Gastrocnemius medialis (tissue), 4 donors: ENCODE measurements at regions not wholly inside any gene's neighbourhood (a gene's known extent, or its start where the extent isn't known, plus 50 kb on each side); places are given as distances from the start of the nearest gene placed in this dataset.

ENCODE experiments used
- ATAC-seq, 2 donors: fragments of 150-250 bp; one replicate each; pipeline ENCODE4 v1.9.1; 2016
- DNase-seq, 2 donors: peaks; one replicate each; pipeline ENCODE4 v3.0.0-alpha.2; 2019
- H3K27ac ChIP-seq, 4 donors: fragments of 200-600 bp; sonication (generic); 1 replicate in 1 of 4; 2 replicates in 3 of 4; pipeline ENCODE4 v1.5.1; 2016 to 2018; ENCODE audit warnings: mild to moderate bottlenecking in 2 of 4, moderate library complexity in 1 of 4
- H3K27me3 ChIP-seq, 3 donors: fragments of 200-600 bp; sonication (generic) in 2 of 3; 1 replicate in 1 of 3; 2 replicates in 2 of 3; pipeline versions ENCODE4 v1.5.1 to v1.6.0; 2016 to 2019; ENCODE audit warnings: mild to moderate bottlenecking in 1 of 3, moderate library complexity in 1 of 3
- H3K36me3 ChIP-seq, 2 donors: fragments of 200-600 bp; sonication (generic) in 1 of 2; one replicate each; pipeline ENCODE4 v1.5.1; 2017 to 2018
- H3K4me1 ChIP-seq, 2 donors: fragments of 200-600 bp; sonication (generic) in 1 of 2; one replicate each; pipeline ENCODE4 v1.5.1; 2016 to 2017; ENCODE audit warnings: mild to moderate bottlenecking in 2 of 2
- H3K4me3 ChIP-seq, 4 donors: fragments of 200-600 bp; sonication (generic) in 3 of 4; 1 replicate in 1 of 4; 2 replicates in 3 of 4; pipeline ENCODE4 v1.5.1; 2016 to 2019; ENCODE audit warnings: mild to moderate bottlenecking in 2 of 4
- H3K9me3 ChIP-seq, 3 donors: fragments of 200-600 bp; sonication (generic) in 2 of 3; 1 replicate in 1 of 3; 2 replicates in 2 of 3; pipeline ENCODE4 v1.5.1; 2016 to 2019
- POLR2A ChIP-seq, 2 donors: fragments of 450-650 bp; IDR thresholded peaks; one replicate each; pipeline ENCODE4 v1.6.1; 2017; ENCODE audit warnings: antibody characterized with exemption in 2 of 2, mild to moderate bottlenecking in 2 of 2, moderate library complexity in 2 of 2
- in situ Hi-C, 4 donors: fragments of 200-750 bp; cut with MboI; loops; one replicate each; pipeline versions ENCODE4 v1.15.0 to v1.8.0; 2017; ENCODE audit warnings: low sequenced_read_pairs in 4 of 4
- intact Hi-C: fragments of 100-400 bp; cut with DNase I; formaldehyde crosslinking; loops from one replicate; pipeline ENCODE4 v1.15.1; 2023; ENCODE audit warnings: low total_unique reads
- TF ChIP-seq, protein P1 (sequence below), 5 experiments: fragments of 450-650 bp in 3 of 5; fragments of 200-600 bp in 2 of 5; sonication (generic) in 2 of 5; IDR thresholded peaks in 4 of 5; conservative IDR thresholded peaks in 1 of 5; 1 replicate in 4 of 5; 2 replicates in 1 of 5; pipeline ENCODE4 v1.5.1; 2016 to 2019; ENCODE audit warnings: antibody characterized with exemption in 5 of 5, mild to moderate bottlenecking in 3 of 5, moderate library complexity in 3 of 5

DNA sequence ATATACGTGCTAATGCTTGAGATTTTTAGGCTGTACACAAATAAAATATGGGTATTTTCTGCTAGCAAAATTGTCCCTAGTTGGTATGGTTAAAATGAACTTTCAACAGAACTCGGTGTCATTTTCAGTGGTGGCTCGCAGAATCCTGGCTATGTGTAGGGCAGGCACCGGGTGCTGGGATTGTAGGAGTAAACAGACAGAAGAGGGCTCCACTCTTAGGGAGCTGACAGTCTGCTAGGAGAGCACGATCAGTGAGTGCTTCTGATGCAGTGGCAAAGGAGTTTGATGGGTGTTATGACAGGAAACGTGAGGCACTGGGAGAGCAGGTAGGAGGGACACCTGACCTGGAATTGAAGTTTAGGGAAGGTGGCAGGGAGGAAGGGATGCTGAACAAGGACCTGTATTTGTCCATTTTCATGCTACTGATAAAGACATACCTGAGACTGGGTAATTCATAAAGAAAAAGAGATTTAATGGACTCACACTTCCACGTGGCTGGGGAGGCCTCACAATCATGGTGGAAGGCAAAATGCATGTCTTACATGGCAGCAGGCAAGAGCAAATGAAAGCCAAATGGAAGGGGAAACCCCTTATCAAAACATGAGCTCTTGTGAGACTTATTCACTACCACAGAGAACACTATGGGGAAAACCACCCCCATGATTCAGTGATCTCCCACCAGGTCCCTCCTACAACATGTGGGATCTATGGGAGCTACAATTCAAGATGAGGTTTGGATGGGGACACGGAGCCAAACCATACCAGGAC, 105.4 kb upstream of the LCLAT1 start:
- Histone ChIP-seq H3K9me3 (no peaks in the 10 kb centered on the region), H3K4me1 (no peaks in the 10 kb centered on the region), H3K4me3 (no peak overlapping the region), H3K36me3 (no peaks in the 10 kb centered on the region), H3K27ac (no peak overlapping the region), H3K27me3 (no peaks in the 10 kb centered on the region)
- intact Hi-C loops: no loop called here
- ATAC-seq (no peak), DNase-seq (no peak)
- TF ChIP-seq, protein P1, sequence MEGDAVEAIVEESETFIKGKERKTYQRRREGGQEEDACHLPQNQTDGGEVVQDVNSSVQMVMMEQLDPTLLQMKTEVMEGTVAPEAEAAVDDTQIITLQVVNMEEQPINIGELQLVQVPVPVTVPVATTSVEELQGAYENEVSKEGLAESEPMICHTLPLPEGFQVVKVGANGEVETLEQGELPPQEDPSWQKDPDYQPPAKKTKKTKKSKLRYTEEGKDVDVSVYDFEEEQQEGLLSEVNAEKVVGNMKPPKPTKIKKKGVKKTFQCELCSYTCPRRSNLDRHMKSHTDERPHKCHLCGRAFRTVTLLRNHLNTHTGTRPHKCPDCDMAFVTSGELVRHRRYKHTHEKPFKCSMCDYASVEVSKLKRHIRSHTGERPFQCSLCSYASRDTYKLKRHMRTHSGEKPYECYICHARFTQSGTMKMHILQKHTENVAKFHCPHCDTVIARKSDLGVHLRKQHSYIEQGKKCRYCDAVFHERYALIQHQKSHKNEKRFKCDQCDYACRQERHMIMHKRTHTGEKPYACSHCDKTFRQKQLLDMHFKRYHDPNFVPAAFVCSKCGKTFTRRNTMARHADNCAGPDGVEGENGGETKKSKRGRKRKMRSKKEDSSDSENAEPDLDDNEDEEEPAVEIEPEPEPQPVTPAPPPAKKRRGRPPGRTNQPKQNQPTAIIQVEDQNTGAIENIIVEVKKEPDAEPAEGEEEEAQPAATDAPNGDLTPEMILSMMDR (IDR thresholded peaks at IDR 0.05 in 4 of 5, conservative IDR thresholded peaks at IDR 0.05 in 1 of 5): no peak
- TF ChIP-seq POLR2A (IDR thresholded peaks at IDR 0.05): no peak
- in situ Hi-C loops: no loop called here

- Histone ChIP-seq H3K4me1 (peaks cover 0 to 4% of the 10 kb centered on the region in 2 donors), H3K27ac (peak overlapping the region; percentile 3 to 39 (median 30)), H3K36me3 (no peaks in the 10 kb centered on the region), H3K4me3 (peak overlapping the region in 1 of 4 donors; percentile 22), H3K27me3 (no peaks in the 10 kb centered on the region), H3K9me3 (no peaks in the 10 kb centered on the region)
- TF ChIP-seq, protein P1 (IDR thresholded peaks at IDR 0.05 in 4 of 5, conservative IDR thresholded peaks at IDR 0.05 in 1 of 5): no peak
- TF ChIP-seq POLR2A (IDR thresholded peaks at IDR 0.05): no peak
- in situ Hi-C loops (no loop called here), intact Hi-C loops (no loop called here)
- DNase-seq (no peak), ATAC-seq (peak; percentile 43 to 59)
Observed at GRCh38 chr2:30346471-30347169, 100.4 kb upstream of the LCLAT1 start.

- DNase-seq (no peak), ATAC-seq (no peak)
- in situ Hi-C loops: no loop called here
- peaks cover 0 to 4% of the 10 kb centered on the region in 2 donors for H3K4me1 ChIP-seq
- no peak overlapping the region for H3K27ac ChIP-seq
- intact Hi-C loops: no loop called here
- no peaks in the 10 kb centered on the region for H3K9me3 ChIP-seq
- no peak overlapping the region for H3K4me3 ChIP-seq
- TF ChIP-seq POLR2A (IDR thresholded peaks at IDR 0.05): no peak
- TF ChIP-seq, protein P1 (IDR thresholded peaks at IDR 0.05 in 4 of 5, conservative IDR thresholded peaks at IDR 0.05 in 1 of 5): no peak
- no peaks in the 10 kb centered on the region for H3K36me3 ChIP-seq
- no peaks in the 10 kb centered on the region for H3K27me3 ChIP-seq
Observed at GRCh38 chr2:30348825-30349224, 98.2 kb upstream of the LCLAT1 start.

DNA sequence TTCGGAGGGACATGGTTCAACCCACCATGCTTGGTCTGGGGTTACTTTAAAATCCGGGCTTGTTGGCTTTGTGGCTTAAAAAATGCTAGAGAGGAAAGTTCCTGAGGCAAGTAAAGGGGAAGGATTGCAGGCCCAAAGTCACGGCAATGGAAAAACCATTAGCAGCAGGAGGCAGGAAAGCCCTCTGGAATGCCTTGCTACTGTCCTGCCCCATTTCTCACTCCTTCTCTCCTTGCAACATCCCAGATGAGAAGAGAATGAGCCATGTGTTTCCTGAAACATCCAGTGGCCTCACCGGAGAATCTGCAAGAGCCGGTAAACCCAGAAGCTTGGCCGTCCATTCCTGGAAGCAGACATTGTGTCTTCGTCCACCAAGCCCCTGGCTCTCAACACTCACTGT, 97.4 kb upstream of the LCLAT1 start:
- Histone ChIP-seq H3K27ac (no peak overlapping the region), H3K4me1 (peaks cover 0 to 4% of the 10 kb centered on the region in 2 donors), H3K27me3 (no peaks in the 10 kb centered on the region), H3K4me3 (no peak overlapping the region), H3K36me3 (no peaks in the 10 kb centered on the region), H3K9me3 (no peaks in the 10 kb centered on the region)
- ATAC-seq: no peak
- intact Hi-C loops: no loop called here
- DNase-seq: no peak
- in situ Hi-C loops: no loop called here
- TF ChIP-seq POLR2A (IDR thresholded peaks at IDR 0.05): no peak
- TF ChIP-seq, protein P1 (IDR thresholded peaks at IDR 0.05 in 4 of 5, conservative IDR thresholded peaks at IDR 0.05 in 1 of 5): no peak
